D721Med (cell line): ENCODE measurements at regions not wholly inside any gene's neighbourhood (a gene's known extent, or its start where the extent isn't known, plus 50 kb on each side); places are given as distances from the start of the nearest gene placed in this dataset.

Experiments used
- DNase-seq: peaks from one replicate; pipeline ENCODE4 v3.0.0; 2011; ENCODE audit warnings: low spot score; ENCODE audit not compliant: insufficient read length
- FAIRE-seq: peaks from 2 replicates; lab custom pipeline; 2011; peaks lifted over from hg19 to GRCh38; lab: Jason Lieb, UNC
- TF ChIP-seq, protein P1 (sequence below): IDR thresholded peaks from 2 replicates; pipeline ENCODE4 v1.5.1; 2012; ENCODE audit warnings: mild to moderate bottlenecking, control low read depth; ENCODE audit not compliant: insufficient read depth; ENCODE audit errors: missing control alignments

DNA sequence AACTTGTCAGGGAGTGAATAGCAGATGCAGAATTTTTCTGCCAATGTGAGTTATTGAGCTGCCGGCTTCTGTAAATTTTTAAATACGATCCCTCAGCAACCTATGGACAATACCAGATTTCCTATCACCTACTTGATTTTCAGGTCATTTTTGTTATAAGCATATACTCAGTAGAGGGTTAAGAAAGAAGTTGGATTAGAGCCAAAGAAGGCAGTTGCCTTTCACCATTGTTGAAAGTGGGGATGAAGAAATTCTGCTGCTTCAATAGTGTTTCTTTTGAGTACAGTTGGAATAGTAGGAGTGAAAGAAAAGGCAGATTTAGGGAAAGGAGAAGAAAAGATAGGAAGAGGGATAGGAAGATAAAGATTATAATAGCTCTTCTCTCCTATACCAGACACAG lies 197.1 kb downstream of the ATP23 start:
- FAIRE-seq: no peak

DNA sequence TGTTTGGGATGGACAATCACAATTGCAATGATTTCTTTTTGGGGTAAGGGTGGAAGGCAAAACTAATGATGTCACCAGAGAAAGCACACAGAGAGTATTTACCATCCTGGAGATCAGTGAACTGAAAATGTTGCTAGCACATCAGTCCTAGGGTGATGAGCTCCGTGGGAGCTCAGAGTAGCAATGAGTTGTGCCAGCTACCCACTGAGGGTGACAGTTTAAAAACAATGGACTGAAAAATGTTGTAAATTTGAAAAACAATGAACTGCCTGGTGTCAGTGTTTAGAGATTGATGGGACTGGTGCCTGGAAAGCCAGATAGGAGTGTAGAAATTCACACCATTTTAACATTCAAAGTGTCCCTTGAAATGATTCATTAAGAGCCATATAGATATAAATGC lies 198.5 kb downstream of the ATP23 start:
- no peak for FAIRE-seq

More for the DNA sequence above, 197.1 kb downstream of the ATP23 start:
- TF ChIP-seq, protein P1, sequence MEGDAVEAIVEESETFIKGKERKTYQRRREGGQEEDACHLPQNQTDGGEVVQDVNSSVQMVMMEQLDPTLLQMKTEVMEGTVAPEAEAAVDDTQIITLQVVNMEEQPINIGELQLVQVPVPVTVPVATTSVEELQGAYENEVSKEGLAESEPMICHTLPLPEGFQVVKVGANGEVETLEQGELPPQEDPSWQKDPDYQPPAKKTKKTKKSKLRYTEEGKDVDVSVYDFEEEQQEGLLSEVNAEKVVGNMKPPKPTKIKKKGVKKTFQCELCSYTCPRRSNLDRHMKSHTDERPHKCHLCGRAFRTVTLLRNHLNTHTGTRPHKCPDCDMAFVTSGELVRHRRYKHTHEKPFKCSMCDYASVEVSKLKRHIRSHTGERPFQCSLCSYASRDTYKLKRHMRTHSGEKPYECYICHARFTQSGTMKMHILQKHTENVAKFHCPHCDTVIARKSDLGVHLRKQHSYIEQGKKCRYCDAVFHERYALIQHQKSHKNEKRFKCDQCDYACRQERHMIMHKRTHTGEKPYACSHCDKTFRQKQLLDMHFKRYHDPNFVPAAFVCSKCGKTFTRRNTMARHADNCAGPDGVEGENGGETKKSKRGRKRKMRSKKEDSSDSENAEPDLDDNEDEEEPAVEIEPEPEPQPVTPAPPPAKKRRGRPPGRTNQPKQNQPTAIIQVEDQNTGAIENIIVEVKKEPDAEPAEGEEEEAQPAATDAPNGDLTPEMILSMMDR: no peak
- DNase-seq: no peak

DNA sequence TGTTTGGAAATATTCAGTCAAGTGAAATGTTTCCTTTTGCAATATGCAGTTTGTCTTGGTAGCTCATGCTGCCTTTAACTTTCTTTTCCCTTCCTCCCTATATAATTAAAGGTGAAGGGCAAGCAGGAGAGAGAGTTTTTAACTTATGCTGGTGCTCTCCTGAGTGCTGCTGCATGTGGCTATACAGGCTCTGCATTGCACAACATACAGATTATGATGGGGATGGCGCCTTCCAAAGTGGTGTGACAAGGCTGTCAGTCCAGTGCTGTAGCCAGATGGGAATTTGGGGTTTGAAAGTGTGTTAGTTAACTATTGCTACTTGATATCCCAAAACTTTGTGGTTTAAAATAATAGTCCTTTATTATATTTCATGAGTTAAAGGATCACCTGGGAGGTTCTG lies 199.0 kb downstream of the ATP23 start:
- FAIRE-seq (no peak), DNase-seq (no peak)
- TF ChIP-seq, protein P1: no peak

More for the DNA sequence above, 198.5 kb downstream of the ATP23 start:
- TF ChIP-seq, protein P1: no peak
- DNase-seq: no peak

DNA sequence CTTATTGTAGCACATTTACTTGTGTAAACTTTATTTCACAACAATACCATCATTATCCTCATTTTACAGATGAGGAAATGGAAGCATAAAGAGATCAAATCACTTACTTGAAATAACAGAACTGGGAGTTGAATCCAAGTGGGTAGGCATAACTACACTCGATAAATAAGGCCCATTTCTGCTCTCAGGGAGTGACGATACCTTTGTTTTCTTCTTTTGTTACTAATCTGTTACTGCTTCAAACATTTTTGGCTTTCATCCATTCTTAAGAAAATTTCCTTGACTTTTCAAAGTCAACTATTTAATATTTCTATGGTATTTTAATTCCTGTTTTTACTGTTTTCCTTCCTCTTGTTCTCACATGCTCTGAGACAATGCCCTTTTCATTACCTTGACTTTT lies 201.6 kb downstream of the ATP23 start:
- TF ChIP-seq, protein P1: no peak
- no peak for FAIRE-seq
- no peak for DNase-seq

DNA sequence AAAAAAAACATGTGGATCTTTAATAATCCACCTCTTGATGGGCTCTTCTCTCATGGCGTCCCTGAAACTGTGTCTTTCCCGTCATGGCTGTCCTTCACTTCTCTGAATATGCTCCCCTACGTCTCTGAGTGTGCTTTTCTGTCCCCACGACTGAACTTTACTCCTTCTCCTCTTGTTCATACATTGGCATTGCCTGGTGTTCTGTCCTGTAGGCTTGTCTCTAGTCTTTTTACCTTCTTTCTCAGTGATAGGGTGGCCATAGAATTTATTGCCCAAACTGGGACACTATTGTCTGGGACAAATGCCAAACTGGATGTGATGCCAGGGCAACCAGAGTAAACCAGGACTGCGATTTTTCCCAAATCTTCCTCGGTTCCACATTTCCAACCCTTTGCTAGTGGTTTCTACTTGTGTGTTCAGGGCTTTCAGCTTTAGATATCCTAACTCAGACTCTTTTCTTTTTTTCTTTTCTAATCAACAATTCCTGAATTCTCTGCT lies 202.2 kb downstream of the ATP23 start:
- DNase-seq: no peak
- TF ChIP-seq, protein P1: no peak
- no peak for FAIRE-seq

DNA sequence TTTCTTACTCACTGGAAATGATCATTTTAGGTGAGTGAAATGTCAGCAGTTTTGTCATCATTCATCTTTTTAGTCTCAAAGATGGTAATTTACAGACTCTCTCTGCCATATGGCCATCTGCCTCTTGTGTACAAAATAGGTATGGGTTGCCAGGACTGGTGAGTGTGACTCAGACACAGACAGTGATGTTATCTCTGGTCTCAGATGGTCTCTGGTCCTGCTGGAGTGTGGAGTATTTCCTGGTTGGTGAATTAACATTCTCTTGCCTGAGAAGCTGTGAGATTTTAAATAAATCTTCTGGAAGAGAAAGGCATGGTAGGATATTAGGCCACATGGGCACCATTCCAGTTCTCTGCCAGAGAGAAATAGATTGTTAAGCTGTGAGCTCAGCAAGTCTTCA lies 207.0 kb downstream of the ATP23 start:
- no peak for DNase-seq
- no peak for FAIRE-seq
- TF ChIP-seq, protein P1: no peak

DNA sequence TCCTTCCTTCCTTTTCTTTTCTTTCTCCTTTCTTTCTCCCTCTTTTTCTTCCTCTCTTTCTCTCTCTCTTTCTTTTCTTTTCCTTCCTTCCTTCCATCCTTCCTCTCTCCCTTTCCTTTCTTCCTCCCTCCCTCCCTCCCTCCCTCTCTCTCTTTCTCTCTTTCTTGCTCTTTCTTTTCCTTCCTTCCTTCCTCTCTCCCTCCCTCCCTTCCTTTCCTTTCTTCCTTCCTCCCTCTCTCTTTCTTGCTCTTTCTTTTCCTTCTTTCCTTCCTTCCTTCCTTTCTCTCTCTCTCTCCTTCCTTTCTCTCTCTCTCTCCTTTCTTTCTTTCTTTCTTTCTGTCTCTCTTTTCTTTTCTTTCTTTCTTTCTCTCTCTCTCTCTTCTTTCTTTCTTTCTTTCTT lies 207.6 kb downstream of the ATP23 start:
- DNase-seq (no peak), FAIRE-seq (no peak)
- TF ChIP-seq, protein P1: no peak
